ENCODE measurements at regions not wholly inside any gene's neighbourhood (a gene's known extent, or its start where the extent isn't known, plus 50 kb on each side); places are given as distances from the start of the nearest gene placed in this dataset.

DNA sequence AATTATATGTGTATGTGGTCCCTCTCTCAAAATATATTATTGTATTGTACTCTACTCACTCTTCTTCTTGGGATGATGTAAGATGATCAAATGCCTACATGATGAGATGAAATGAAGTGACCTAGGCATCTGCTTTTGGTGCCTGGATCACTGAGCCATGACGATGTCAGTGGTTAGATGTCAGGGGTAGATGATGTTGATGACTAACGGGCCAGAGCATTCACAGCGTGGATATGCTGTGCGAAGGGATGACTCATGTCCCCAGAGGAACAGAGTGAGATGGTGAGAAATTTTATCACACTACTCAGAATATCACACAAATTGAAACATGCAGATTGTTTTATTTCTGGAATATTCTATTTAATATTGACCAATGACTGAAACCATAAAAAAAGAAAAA, 233.9 kb upstream of the CADM2 start:
- TF ChIP-seq, protein P1, sequence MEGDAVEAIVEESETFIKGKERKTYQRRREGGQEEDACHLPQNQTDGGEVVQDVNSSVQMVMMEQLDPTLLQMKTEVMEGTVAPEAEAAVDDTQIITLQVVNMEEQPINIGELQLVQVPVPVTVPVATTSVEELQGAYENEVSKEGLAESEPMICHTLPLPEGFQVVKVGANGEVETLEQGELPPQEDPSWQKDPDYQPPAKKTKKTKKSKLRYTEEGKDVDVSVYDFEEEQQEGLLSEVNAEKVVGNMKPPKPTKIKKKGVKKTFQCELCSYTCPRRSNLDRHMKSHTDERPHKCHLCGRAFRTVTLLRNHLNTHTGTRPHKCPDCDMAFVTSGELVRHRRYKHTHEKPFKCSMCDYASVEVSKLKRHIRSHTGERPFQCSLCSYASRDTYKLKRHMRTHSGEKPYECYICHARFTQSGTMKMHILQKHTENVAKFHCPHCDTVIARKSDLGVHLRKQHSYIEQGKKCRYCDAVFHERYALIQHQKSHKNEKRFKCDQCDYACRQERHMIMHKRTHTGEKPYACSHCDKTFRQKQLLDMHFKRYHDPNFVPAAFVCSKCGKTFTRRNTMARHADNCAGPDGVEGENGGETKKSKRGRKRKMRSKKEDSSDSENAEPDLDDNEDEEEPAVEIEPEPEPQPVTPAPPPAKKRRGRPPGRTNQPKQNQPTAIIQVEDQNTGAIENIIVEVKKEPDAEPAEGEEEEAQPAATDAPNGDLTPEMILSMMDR (conservative IDR thresholded peaks at IDR 0.05; ENCODE audit: low read depth, low read length) = no peak
- TF ChIP-seq EZH2 (IDR thresholded peaks at IDR 0.05; ENCODE audit: low read length, unreplicated experiment) = no peak

Measured in PC-3 (cell line).